Hepatocyte (in vitro differentiated cells): ENCODE measurements at regions not wholly inside any gene's neighbourhood (a gene's known extent, or its start where the extent isn't known, plus 50 kb on each side); places are given as distances from the start of the nearest gene placed in this dataset.

Experiments
- DNase-seq: peaks from one replicate; pipeline ENCODE4 v3.0.0-alpha.2; 2016; ENCODE audit warnings: low spot score
- H2AFZ ChIP-seq: fragments of 200-600 bp; sonication (generic); 2 replicates; pipeline ENCODE4 v1.6.0; 2016; ENCODE audit warnings: antibody characterized with exemption, mild to moderate bottlenecking
- H3K27ac ChIP-seq: fragments of 200-600 bp; sonication (generic); 2 replicates; pipeline ENCODE4 v1.5.1; 2016; ENCODE audit warnings: mild to moderate bottlenecking
- H3K27me3 ChIP-seq: fragments of 200-600 bp; sonication (generic); 2 replicates; pipeline ENCODE4 v1.6.1; 2016
- H3K36me3 ChIP-seq: fragments of 200-600 bp; sonication (generic); replicated peaks from 2 replicates; pipeline ENCODE4 v1.5.1; 2016; ENCODE audit warnings: low read depth; ENCODE audit not compliant: insufficient read depth
- H3K4me1 ChIP-seq: fragments of 200-600 bp; sonication (generic); 2 replicates; pipeline ENCODE4 v1.5.1; 2016; ENCODE audit warnings: mild to moderate bottlenecking, moderate library complexity; ENCODE audit not compliant: insufficient read depth
- H3K4me2 ChIP-seq: fragments of 200-600 bp; sonication (generic); 2 replicates; pipeline ENCODE4 v1.6.0; 2016
- H3K4me3 ChIP-seq: fragments of 200-600 bp; sonication (generic); 2 replicates; pipeline ENCODE4 v1.5.1; 2016; ENCODE audit warnings: mild to moderate bottlenecking
- H3K79me2 ChIP-seq: fragments of 200-600 bp; sonication (generic); 2 replicates; pipeline ENCODE4 v1.6.0; 2017; ENCODE audit warnings: mild to moderate bottlenecking
- H3K9me2 ChIP-seq: fragments of 200-600 bp; sonication (generic); replicated peaks from 2 replicates; pipeline ENCODE4 v1.6.0; 2017; ENCODE audit warnings: mild to moderate bottlenecking; ENCODE audit not compliant: insufficient read depth
- H3K9me3 ChIP-seq: fragments of 200-600 bp; sonication (generic); 2 replicates; pipeline ENCODE4 v1.5.1; 2016; ENCODE audit warnings: low read depth, mild to moderate bottlenecking
- H4K20me1 ChIP-seq: fragments of 200-600 bp; sonication (generic); 2 replicates; pipeline ENCODE4 v1.6.0; 2016; ENCODE audit warnings: mild to moderate bottlenecking; ENCODE audit not compliant: insufficient read depth, poor library complexity, severe bottlenecking
- EZH2 ChIP-seq: fragments of 200-600 bp; sonication (generic); IDR thresholded peaks from 2 replicates; pipeline ENCODE4 v1.6.1; 2016; ENCODE audit warnings: antibody characterized with exemption, mild to moderate bottlenecking, borderline replicate concordance
- EZH2phosphoT487 ChIP-seq: fragments of 200-600 bp; sonication (generic); IDR thresholded peaks from one replicate; pipeline ENCODE4 v1.6.1; 2018; ENCODE audit warnings: antibody characterized with exemption, mild to moderate bottlenecking, low read depth, moderate library complexity; ENCODE audit not compliant: unreplicated experiment, severe bottlenecking
- WGBS: methylation state at CpG from one replicate; pipeline ENCODE4 v1.1.6; 2016; ENCODE audit warnings: low lambda C conversion rate; ENCODE audit errors: missing lambda C conversion rate; 5-methylcytosine and 5-hydroxymethylcytosine counted together
- TF ChIP-seq, protein P1 (sequence below): fragments of 200-600 bp; sonication (generic); IDR thresholded peaks from 2 replicates; pipeline ENCODE4 v1.5.1; 2016; ENCODE audit warnings: antibody characterized with exemption, mild to moderate bottlenecking; ENCODE audit not compliant: poor library complexity

DNA sequence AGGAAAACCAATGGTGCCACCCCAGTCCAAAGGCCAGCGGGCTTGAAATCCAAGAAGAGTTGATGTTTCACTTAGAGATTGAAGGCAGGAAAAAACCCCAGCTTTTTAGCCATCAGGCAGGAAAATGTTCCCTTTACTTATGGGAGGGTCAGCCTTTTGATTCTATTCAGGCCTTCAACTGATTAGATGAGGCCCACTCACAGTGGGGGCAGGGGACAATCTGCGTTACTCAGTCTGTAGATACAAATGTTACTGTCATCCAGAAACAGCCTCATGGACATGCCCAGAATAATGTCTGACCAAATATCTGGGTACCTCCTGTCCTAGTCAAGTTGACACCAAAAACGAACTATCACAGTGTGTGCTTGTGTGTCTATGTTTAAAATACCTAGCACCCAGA is 121.2 kb upstream of the KCNQ5 start:
- Histone ChIP-seq H3K4me2 (no peak overlapping the region), H3K4me3 (no peak overlapping the region), H3K79me2 (no peaks in the 10 kb centered on the region), H3K27ac (no peak overlapping the region), H3K27me3 (no peaks in the 10 kb centered on the region), H3K4me1 (no peaks in the 10 kb centered on the region), H4K20me1 (no peaks in the 10 kb centered on the region), H2AFZ (no peak overlapping the region), H3K9me2 (no peaks in the 10 kb centered on the region), H3K9me3 (no peaks in the 10 kb centered on the region), H3K36me3 (no peaks in the 10 kb centered on the region)
- TF ChIP-seq EZH2phosphoT487 (no peak), EZH2 (no peak)
- TF ChIP-seq, protein P1, sequence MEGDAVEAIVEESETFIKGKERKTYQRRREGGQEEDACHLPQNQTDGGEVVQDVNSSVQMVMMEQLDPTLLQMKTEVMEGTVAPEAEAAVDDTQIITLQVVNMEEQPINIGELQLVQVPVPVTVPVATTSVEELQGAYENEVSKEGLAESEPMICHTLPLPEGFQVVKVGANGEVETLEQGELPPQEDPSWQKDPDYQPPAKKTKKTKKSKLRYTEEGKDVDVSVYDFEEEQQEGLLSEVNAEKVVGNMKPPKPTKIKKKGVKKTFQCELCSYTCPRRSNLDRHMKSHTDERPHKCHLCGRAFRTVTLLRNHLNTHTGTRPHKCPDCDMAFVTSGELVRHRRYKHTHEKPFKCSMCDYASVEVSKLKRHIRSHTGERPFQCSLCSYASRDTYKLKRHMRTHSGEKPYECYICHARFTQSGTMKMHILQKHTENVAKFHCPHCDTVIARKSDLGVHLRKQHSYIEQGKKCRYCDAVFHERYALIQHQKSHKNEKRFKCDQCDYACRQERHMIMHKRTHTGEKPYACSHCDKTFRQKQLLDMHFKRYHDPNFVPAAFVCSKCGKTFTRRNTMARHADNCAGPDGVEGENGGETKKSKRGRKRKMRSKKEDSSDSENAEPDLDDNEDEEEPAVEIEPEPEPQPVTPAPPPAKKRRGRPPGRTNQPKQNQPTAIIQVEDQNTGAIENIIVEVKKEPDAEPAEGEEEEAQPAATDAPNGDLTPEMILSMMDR = no peak
- WGBS = 87% methylated on average over 3 of the region's 3 CpGs
- no peak for DNase-seq

DNA sequence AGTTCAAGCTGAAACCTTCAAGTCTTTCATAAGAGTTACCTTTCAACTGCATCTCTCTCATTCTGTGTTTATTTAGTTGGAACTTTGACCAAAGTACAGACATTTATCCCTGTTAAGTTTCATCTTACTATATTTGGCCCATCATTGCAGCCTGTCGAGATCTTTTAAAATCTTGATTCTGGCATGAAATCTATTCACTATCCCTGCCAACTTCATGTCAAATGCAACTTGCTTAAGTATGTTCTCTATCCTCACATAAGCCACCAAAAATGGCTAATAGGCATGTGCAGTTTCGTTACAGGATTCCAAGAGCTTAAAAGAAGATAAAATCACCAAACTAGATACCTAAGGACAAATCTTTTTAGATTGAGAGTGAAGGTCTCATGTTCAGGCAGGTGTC is 117.5 kb upstream of the KCNQ5 start:
- H3K79me2 ChIP-seq = no peaks in the 10 kb centered on the region
- H4K20me1 ChIP-seq = no peaks in the 10 kb centered on the region
- no peaks in the 10 kb centered on the region for H3K4me1 ChIP-seq
- no peaks in the 10 kb centered on the region for H3K36me3 ChIP-seq
- no peak overlapping the region for H3K4me2 ChIP-seq
- no peaks in the 10 kb centered on the region for H3K9me2 ChIP-seq
- H3K4me3 ChIP-seq = no peak overlapping the region
- TF ChIP-seq EZH2phosphoT487 (no peak), EZH2 (no peak)
- TF ChIP-seq, protein P1 = no peak
- DNase-seq = no peak
- H3K9me3 ChIP-seq = no peaks in the 10 kb centered on the region
- no peak overlapping the region for H3K27ac ChIP-seq
- WGBS = 67% methylated on average over 2 of the region's 2 CpGs
- H3K27me3 ChIP-seq = no peaks in the 10 kb centered on the region
- no peak overlapping the region for H2AFZ ChIP-seq

DNA sequence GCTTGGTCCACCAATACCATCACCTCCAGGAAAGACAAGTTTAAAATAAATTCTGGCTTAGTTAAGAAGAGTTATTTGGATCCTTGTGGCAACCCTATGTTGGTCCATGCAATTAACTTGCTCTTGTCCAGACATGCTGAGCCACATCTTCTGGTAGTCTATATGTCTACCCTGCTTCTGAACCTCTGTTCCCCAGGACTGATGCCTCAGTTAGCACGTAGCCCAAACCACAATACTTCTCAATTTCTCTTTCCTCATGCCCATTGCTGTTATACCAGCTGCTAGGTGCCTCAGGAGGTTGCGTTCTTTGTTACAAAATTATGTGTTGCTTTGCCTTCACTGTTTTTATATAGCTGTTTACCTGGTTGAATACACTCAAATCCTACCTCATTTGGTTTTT is 116.4 kb upstream of the KCNQ5 start:
- H3K9me3 ChIP-seq = no peaks in the 10 kb centered on the region
- 65% methylated on average over 2 of the region's 2 CpGs for WGBS
- H3K27ac ChIP-seq = no peak overlapping the region
- no peak overlapping the region for H3K4me2 ChIP-seq
- no peak overlapping the region for H2AFZ ChIP-seq
- H3K4me1 ChIP-seq = no peaks in the 10 kb centered on the region
- H3K27me3 ChIP-seq = no peaks in the 10 kb centered on the region
- H4K20me1 ChIP-seq = no peaks in the 10 kb centered on the region
- TF ChIP-seq EZH2 (no peak), EZH2phosphoT487 (no peak)
- TF ChIP-seq, protein P1 = no peak
- no peak for DNase-seq
- no peaks in the 10 kb centered on the region for H3K79me2 ChIP-seq
- H3K9me2 ChIP-seq = no peaks in the 10 kb centered on the region
- no peak overlapping the region for H3K4me3 ChIP-seq
- H3K36me3 ChIP-seq = no peaks in the 10 kb centered on the region

DNA sequence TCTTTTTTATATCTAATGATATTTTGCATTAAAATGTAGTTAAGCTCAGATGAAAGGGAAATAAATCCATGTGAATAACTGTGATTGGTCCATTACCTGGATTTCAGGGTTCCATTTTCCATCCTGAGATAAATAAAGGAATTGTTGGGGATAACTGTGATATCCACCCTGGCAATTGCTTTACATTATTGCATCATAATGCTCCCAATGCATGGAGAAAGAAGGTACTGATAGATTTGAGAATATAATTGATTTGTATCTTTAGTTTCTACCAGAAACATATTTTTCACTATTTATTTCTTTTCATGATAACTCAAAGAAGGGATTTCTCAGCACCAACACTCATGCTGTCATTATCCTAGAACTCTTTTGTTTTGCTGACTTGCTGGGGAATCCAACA is 102.0 kb upstream of the KCNQ5 start:
- Histone ChIP-seq H3K79me2 (no peaks in the 10 kb centered on the region), H3K4me2 (no peak overlapping the region), H3K4me3 (no peak overlapping the region), H3K9me3 (no peaks in the 10 kb centered on the region), H3K4me1 (no peaks in the 10 kb centered on the region), H3K27ac (no peak overlapping the region), H3K36me3 (no peaks in the 10 kb centered on the region), H4K20me1 (no peaks in the 10 kb centered on the region), H3K9me2 (no peaks in the 10 kb centered on the region), H2AFZ (no peak overlapping the region), H3K27me3 (no peaks in the 10 kb centered on the region)
- DNase-seq = no peak
- TF ChIP-seq EZH2phosphoT487 = no peak
- TF ChIP-seq EZH2 = no peak
- TF ChIP-seq, protein P1 = no peak
